OCI-LY1 (cell line): ENCODE measurements at regions not wholly inside any gene's neighbourhood (a gene's known extent, or its start where the extent isn't known, plus 50 kb on each side); places are given as distances from the start of the nearest gene placed in this dataset.

Experiments used
- EZH2 ChIP-seq: fragments of 200-600 bp; sonication (generic), shearing (Covaris generic); IDR thresholded peaks from 2 replicates; pipeline ENCODE4 v1.8.0; 2017; ENCODE audit warnings: borderline replicate concordance, mixed run types, mild to moderate bottlenecking, antibody characterized with exemption, low read length, moderate library complexity, mixed read lengths
- TF ChIP-seq, protein P1 (sequence below): fragments of 200-600 bp; sonication (generic), shearing (Covaris generic); IDR thresholded peaks from 2 replicates; pipeline ENCODE4 v1.5.1; 2017; ENCODE audit warnings: mild to moderate bottlenecking, antibody characterized with exemption, low read length, moderate library complexity, mixed read lengths

DNA sequence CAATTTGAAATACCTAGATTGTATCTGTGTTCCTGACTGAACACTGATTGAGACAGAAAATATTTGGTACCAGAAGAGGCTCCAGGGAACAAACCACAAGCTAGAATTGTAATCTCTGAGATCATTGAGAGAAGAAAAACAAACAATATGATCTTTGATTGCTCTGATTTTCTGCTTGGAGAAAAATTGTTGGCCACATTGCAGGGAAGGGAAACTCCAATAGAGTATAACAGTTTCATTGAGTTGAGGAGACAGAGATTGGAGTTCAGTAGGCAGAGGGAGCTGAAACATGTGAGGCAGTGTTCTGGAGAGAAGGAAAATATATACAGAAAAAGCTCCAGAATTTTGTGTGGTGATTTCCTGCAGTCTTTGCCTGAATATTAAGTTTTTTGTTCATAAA, 158.2 kb downstream of the C4orf33 start:
- TF ChIP-seq, protein P1, sequence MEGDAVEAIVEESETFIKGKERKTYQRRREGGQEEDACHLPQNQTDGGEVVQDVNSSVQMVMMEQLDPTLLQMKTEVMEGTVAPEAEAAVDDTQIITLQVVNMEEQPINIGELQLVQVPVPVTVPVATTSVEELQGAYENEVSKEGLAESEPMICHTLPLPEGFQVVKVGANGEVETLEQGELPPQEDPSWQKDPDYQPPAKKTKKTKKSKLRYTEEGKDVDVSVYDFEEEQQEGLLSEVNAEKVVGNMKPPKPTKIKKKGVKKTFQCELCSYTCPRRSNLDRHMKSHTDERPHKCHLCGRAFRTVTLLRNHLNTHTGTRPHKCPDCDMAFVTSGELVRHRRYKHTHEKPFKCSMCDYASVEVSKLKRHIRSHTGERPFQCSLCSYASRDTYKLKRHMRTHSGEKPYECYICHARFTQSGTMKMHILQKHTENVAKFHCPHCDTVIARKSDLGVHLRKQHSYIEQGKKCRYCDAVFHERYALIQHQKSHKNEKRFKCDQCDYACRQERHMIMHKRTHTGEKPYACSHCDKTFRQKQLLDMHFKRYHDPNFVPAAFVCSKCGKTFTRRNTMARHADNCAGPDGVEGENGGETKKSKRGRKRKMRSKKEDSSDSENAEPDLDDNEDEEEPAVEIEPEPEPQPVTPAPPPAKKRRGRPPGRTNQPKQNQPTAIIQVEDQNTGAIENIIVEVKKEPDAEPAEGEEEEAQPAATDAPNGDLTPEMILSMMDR: no peak
- TF ChIP-seq EZH2: no peak
